PC-3 (cell line): ENCODE measurements at regions not wholly inside any gene's neighbourhood (a gene's known extent, or its start where the extent isn't known, plus 50 kb on each side); places are given as distances from the start of the nearest gene placed in this dataset.

Experiments
- EZH2 ChIP-seq: fragments of 300-600 bp; sonication (generic); IDR thresholded peaks from one replicate; pipeline ENCODE4 v1.6.1; 2017; ENCODE audit warnings: antibody characterized with exemption, mild to moderate bottlenecking, low read length; ENCODE audit not compliant: unreplicated experiment
- EZH2phosphoT487 ChIP-seq: fragments of 300-600 bp; sonication (generic); IDR thresholded peaks from 2 replicates; pipeline ENCODE4 v1.6.1; 2018; ENCODE audit warnings: mild to moderate bottlenecking, antibody characterized with exemption, low read length, borderline replicate concordance
- TF ChIP-seq, protein P1 (sequence below): fragments of 300-600 bp; sonication (generic); conservative IDR thresholded peaks from 2 replicates; pipeline ENCODE4 v1.5.1; 2017; ENCODE audit warnings: antibody characterized with exemption, low read depth, mild to moderate bottlenecking, low read length

DNA sequence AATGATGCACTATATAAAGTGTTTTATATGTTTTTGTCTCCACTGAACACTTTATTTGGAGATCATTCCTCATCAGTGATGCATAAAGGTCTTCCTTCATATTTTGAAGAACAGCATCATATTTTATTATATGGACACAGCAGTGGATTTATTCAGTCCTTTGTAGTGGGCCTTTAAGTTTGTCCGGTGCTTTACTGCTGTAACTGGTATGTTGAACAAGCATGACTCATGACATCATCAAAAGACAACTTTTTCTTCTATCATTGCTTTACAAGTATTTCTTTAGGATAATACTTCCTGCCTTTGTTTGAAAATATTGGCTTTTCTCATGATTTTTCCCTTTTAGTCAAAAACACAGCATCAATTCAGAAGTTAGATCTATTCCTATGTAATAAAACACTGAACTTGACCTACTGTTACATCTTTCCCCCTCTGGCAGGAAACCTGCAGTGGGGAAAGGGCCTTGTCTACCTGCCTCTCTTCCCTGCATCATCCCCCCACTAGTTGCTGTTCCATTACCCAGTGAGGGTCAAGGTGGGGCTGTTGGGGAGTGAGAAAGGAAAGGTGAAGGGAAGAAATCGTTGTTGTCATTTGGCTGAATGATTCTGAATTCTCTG lies 241.2 kb downstream of the CYP26B1 start:
- TF ChIP-seq, protein P1, sequence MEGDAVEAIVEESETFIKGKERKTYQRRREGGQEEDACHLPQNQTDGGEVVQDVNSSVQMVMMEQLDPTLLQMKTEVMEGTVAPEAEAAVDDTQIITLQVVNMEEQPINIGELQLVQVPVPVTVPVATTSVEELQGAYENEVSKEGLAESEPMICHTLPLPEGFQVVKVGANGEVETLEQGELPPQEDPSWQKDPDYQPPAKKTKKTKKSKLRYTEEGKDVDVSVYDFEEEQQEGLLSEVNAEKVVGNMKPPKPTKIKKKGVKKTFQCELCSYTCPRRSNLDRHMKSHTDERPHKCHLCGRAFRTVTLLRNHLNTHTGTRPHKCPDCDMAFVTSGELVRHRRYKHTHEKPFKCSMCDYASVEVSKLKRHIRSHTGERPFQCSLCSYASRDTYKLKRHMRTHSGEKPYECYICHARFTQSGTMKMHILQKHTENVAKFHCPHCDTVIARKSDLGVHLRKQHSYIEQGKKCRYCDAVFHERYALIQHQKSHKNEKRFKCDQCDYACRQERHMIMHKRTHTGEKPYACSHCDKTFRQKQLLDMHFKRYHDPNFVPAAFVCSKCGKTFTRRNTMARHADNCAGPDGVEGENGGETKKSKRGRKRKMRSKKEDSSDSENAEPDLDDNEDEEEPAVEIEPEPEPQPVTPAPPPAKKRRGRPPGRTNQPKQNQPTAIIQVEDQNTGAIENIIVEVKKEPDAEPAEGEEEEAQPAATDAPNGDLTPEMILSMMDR = no peak
- TF ChIP-seq EZH2 (no peak), EZH2phosphoT487 (no peak)
